Body of pancreas (tissue), 4 donors: ENCODE measurements at regions not wholly inside any gene's neighbourhood (a gene's known extent, or its start where the extent isn't known, plus 50 kb on each side); places are given as distances from the start of the nearest gene placed in this dataset.

Experiments used
- ATAC-seq: fragments of 150-250 bp; one replicate; pipeline ENCODE4 v1.9.1; 2016
- DNase-seq, 4 donors: peaks; one replicate each; pipeline ENCODE4 v3.0.0-alpha.2; 2019
- H3K27ac ChIP-seq, 4 donors: fragments of 200-600 bp; sonication (generic); 1 replicate in 3 of 4; 2 replicates in 1 of 4; pipeline versions ENCODE4 v1.5.1 to v1.6.1; 2016 to 2019; ENCODE audit warnings: mild to moderate bottlenecking in 1 of 4, mixed read lengths in 1 of 4, moderate library complexity in 1 of 4
- H3K27me3 ChIP-seq, 2 donors: fragments of 200-600 bp; sonication (generic); one replicate each; pipeline ENCODE4 v1.6.0; 2016; ENCODE audit warnings: mild to moderate bottlenecking in 1 of 2
- H3K36me3 ChIP-seq, 2 donors: fragments of 200-600 bp; sonication (generic); replicated peaks in 1 of 2; 2 replicates each; pipeline ENCODE4 v1.5.1; 2016; ENCODE audit warnings: low read depth in 2 of 2; ENCODE audit not compliant: insufficient read depth in 1 of 2
- H3K4me1 ChIP-seq: fragments of 200-600 bp; sonication (generic); one replicate; pipeline ENCODE4 v1.6.0; 2016
- H3K4me3 ChIP-seq, 2 donors: fragments of 200-600 bp; sonication (generic); 1 replicate in 1 of 2; 2 replicates in 1 of 2; pipeline ENCODE4 v1.5.1; 2016 to 2019
- H3K9me3 ChIP-seq, 3 donors: fragments of 200-600 bp; sonication (generic); 1 replicate in 2 of 3; 2 replicates in 1 of 3; pipeline ENCODE4 v1.5.1; 2016
- CTCF ChIP-seq, 7 experiments: fragments of 450-650 bp in 4 of 7; fragments of 200-600 bp in 3 of 7; sonication (generic) in 3 of 7; IDR thresholded peaks; one replicate each; pipeline ENCODE4 v1.5.1; 2016 to 2019; ENCODE audit warnings: antibody characterized with exemption in 7 of 7
- POLR2A ChIP-seq, 3 donors: fragments of 450-650 bp; IDR thresholded peaks; one replicate each; pipeline ENCODE4 v1.6.1; 2016; ENCODE audit warnings: antibody characterized with exemption in 3 of 3, mild to moderate bottlenecking in 2 of 3
- WGBS, 2 donors: methylation state at CpG; one replicate each; pipeline ENCODE4 v1.1.5; 2017; 5-methylcytosine and 5-hydroxymethylcytosine counted together
- intact Hi-C: fragments of 100-400 bp; cut with DNase I; formaldehyde crosslinking; loops from one replicate; pipeline ENCODE4 v1.15.1; 2023

GRCh38 chr2:150759531-150759930, 272.1 kb upstream of the RND3 start:
- TF ChIP-seq CTCF (IDR thresholded peaks at IDR 0.05) (no peak), POLR2A (IDR thresholded peaks at IDR 0.05) (no peak)

GRCh38 chr2:150759106-150759505, 271.6 kb upstream of the RND3 start:
- no peaks in the 10 kb centered on the region for H3K27me3 ChIP-seq
- 9 to 12% methylated on average over 3 of the region's 3 CpGs for whole genome bisulfite sequencing, 2 donors
- H3K9me3 ChIP-seq = no peaks in the 10 kb centered on the region
- intact Hi-C loops = no loop called here
- ATAC-seq (no peak), DNase-seq (no peak)
- no peaks in the 10 kb centered on the region for H3K4me1 ChIP-seq
- TF ChIP-seq CTCF (IDR thresholded peaks at IDR 0.05) (no peak), POLR2A (IDR thresholded peaks at IDR 0.05) (no peak)
- H3K4me3 ChIP-seq = no peak overlapping the region
- no peak overlapping the region for H3K27ac ChIP-seq
- no peaks in the 10 kb centered on the region for H3K36me3 ChIP-seq

More at GRCh38 chr2:150759531-150759930, 272.1 kb upstream of the RND3 start:
- Histone ChIP-seq H3K27ac (no peak overlapping the region), H3K9me3 (no peaks in the 10 kb centered on the region), H3K4me1 (no peaks in the 10 kb centered on the region), H3K27me3 (no peaks in the 10 kb centered on the region), H3K36me3 (no peaks in the 10 kb centered on the region), H3K4me3 (no peak overlapping the region)
- intact Hi-C loops = no loop called here
- no peak for DNase-seq
- WGBS, 2 donors = 0% methylated on average over 1 of the region's 1 CpG
- no peak for ATAC-seq

GRCh38 chr2:150752229-150752628, 264.8 kb upstream of the RND3 start:
- TF ChIP-seq POLR2A (IDR thresholded peaks at IDR 0.05) (no peak), CTCF (IDR thresholded peaks at IDR 0.05) (no peak)
- no peaks in the 10 kb centered on the region for H3K9me3 ChIP-seq
- H3K4me3 ChIP-seq = no peak overlapping the region
- no peaks in the 10 kb centered on the region for H3K36me3 ChIP-seq
- H3K27me3 ChIP-seq = no peaks in the 10 kb centered on the region
- intact Hi-C loops = no loop called here
- no peak for ATAC-seq
- no peaks in the 10 kb centered on the region for H3K4me1 ChIP-seq
- no peak overlapping the region for H3K27ac ChIP-seq
- DNase-seq = no peak

GRCh38 chr2:150750720-150751119, 263.3 kb upstream of the RND3 start:
- no peak overlapping the region for H3K4me3 ChIP-seq
- no peak for TF ChIP-seq POLR2A (IDR thresholded peaks at IDR 0.05)
- TF ChIP-seq CTCF (IDR thresholded peaks at IDR 0.05) = no peak
- H3K9me3 ChIP-seq = no peaks in the 10 kb centered on the region
- ATAC-seq (no peak), DNase-seq (no peak)
- no peaks in the 10 kb centered on the region for H3K36me3 ChIP-seq
- H3K27ac ChIP-seq = no peak overlapping the region
- WGBS, 2 donors = 78 to 81% methylated on average over 1 of the region's 1 CpG
- intact Hi-C loops = no loop called here
- no peaks in the 10 kb centered on the region for H3K4me1 ChIP-seq
- no peaks in the 10 kb centered on the region for H3K27me3 ChIP-seq

GRCh38 chr2:150742094-150742493, 254.6 kb upstream of the RND3 start:
- DNase-seq (no peak), ATAC-seq (no peak)
- no peak overlapping the region for H3K27ac ChIP-seq
- no peak overlapping the region for H3K4me3 ChIP-seq
- no peak for TF ChIP-seq POLR2A (IDR thresholded peaks at IDR 0.05)
- TF ChIP-seq CTCF (IDR thresholded peaks at IDR 0.05) = no peak
- WGBS, 2 donors = 55 to 61% methylated on average over 4 of the region's 4 CpGs
- intact Hi-C loops = no loop called here
- H3K27me3 ChIP-seq = no peaks in the 10 kb centered on the region
- H3K9me3 ChIP-seq = no peaks in the 10 kb centered on the region
- H3K36me3 ChIP-seq = no peaks in the 10 kb centered on the region
- no peaks in the 10 kb centered on the region for H3K4me1 ChIP-seq
